ENCODE measurements at regions not wholly inside any gene's neighbourhood (a gene's known extent, or its start where the extent isn't known, plus 50 kb on each side); places are given as distances from the start of the nearest gene placed in this dataset.

GRCh38 chr1:164477343-164477742 is 81.6 kb upstream of the PBX1 start:
- Mint-ChIP-seq H3K27me3 (ENCODE audit: unreplicated experiment) (no peaks in the 10 kb centered on the region), H3K4me3 (ENCODE audit: unreplicated experiment) (no peak overlapping the region), H3K36me3 (ENCODE audit: unreplicated experiment) (no peaks in the 10 kb centered on the region), H3K4me1 (ENCODE audit: low read depth, unreplicated experiment) (no peaks in the 10 kb centered on the region), H3K9me3 (ENCODE audit: unreplicated experiment) (peaks cover 3% of the 10 kb centered on the region), H3K27ac (ENCODE audit: unreplicated experiment) (no peak overlapping the region)
- TF ChIP-seq CTCF (IDR thresholded peaks at IDR 0.05; ENCODE audit: partially characterized antibody, unreplicated experiment) = no peak
- no peak for DNase-seq

- H3K4me1 Mint-ChIP-seq (ENCODE audit: low read depth, unreplicated experiment) = no peaks in the 10 kb centered on the region
- DNase-seq = no peak
- no peaks in the 10 kb centered on the region for H3K36me3 Mint-ChIP-seq (ENCODE audit: unreplicated experiment)
- no peak for TF ChIP-seq CTCF (IDR thresholded peaks at IDR 0.05; ENCODE audit: partially characterized antibody, unreplicated experiment)
- no peak overlapping the region for H3K27ac Mint-ChIP-seq (ENCODE audit: unreplicated experiment)
- no peak overlapping the region for H3K4me3 Mint-ChIP-seq (ENCODE audit: unreplicated experiment)
- peaks cover 3% of the 10 kb centered on the region for H3K9me3 Mint-ChIP-seq (ENCODE audit: unreplicated experiment)
- no peaks in the 10 kb centered on the region for H3K27me3 Mint-ChIP-seq (ENCODE audit: unreplicated experiment)
Observed at GRCh38 chr1:164479242-164479641, 79.7 kb upstream of the PBX1 start.

GRCh38 chr1:164480285-164480907 is 78.6 kb upstream of the PBX1 start:
- H3K27ac Mint-ChIP-seq (ENCODE audit: unreplicated experiment) = no peak overlapping the region
- no peak overlapping the region for H3K4me3 Mint-ChIP-seq (ENCODE audit: unreplicated experiment)
- no peaks in the 10 kb centered on the region for H3K4me1 Mint-ChIP-seq (ENCODE audit: low read depth, unreplicated experiment)
- no peaks in the 10 kb centered on the region for H3K36me3 Mint-ChIP-seq (ENCODE audit: unreplicated experiment)
- H3K9me3 Mint-ChIP-seq (ENCODE audit: unreplicated experiment) = peaks cover 2% of the 10 kb centered on the region
- DNase-seq = no peak
- no peak for TF ChIP-seq CTCF (IDR thresholded peaks at IDR 0.05; ENCODE audit: partially characterized antibody, unreplicated experiment)
- H3K27me3 Mint-ChIP-seq (ENCODE audit: unreplicated experiment) = no peaks in the 10 kb centered on the region

- Mint-ChIP-seq H3K36me3 (ENCODE audit: unreplicated experiment) (peaks cover 5% of the 10 kb centered on the region), H3K4me1 (ENCODE audit: low read depth, unreplicated experiment) (no peaks in the 10 kb centered on the region), H3K27ac (ENCODE audit: unreplicated experiment) (no peak overlapping the region), H3K27me3 (ENCODE audit: unreplicated experiment) (no peaks in the 10 kb centered on the region), H3K9me3 (ENCODE audit: unreplicated experiment) (no peaks in the 10 kb centered on the region), H3K4me3 (ENCODE audit: unreplicated experiment) (no peak overlapping the region)
- TF ChIP-seq CTCF (IDR thresholded peaks at IDR 0.05; ENCODE audit: partially characterized antibody, unreplicated experiment) = no peak
- no peak for DNase-seq
Observed at GRCh38 chr1:164495905-164496304, 63.1 kb upstream of the PBX1 start.

GRCh38 chr1:164498792-164499191 is 60.2 kb upstream of the PBX1 start:
- Mint-ChIP-seq H3K27me3 (ENCODE audit: unreplicated experiment) (no peaks in the 10 kb centered on the region), H3K9me3 (ENCODE audit: unreplicated experiment) (no peaks in the 10 kb centered on the region), H3K4me3 (ENCODE audit: unreplicated experiment) (no peak overlapping the region), H3K4me1 (ENCODE audit: low read depth, unreplicated experiment) (no peaks in the 10 kb centered on the region), H3K36me3 (ENCODE audit: unreplicated experiment) (peaks cover 17% of the 10 kb centered on the region), H3K27ac (ENCODE audit: unreplicated experiment) (no peak overlapping the region)
- TF ChIP-seq CTCF (IDR thresholded peaks at IDR 0.05; ENCODE audit: partially characterized antibody, unreplicated experiment) = no peak
- DNase-seq = no peak
